Activated CD8-positive, alpha-beta T cell treated with anti-CD3 and anti-CD28 coated beads for 36 hours (primary cell): ENCODE measurements at regions not wholly inside any gene's neighbourhood (a gene's known extent, or its start where the extent isn't known, plus 50 kb on each side); places are given as distances from the start of the nearest gene placed in this dataset.

Experiments used
- ATAC-seq: fragments of 200-7000 bp; cut with Tn5 transposase; one replicate; pipeline ENCODE4 v1.10.0; 2021; ENCODE audit warnings: mild to moderate bottlenecking, moderate library complexity
- CTCF ChIA-PET: fragments of 350-600 bp; sonication (Branson Sonifier 250); formaldehyde crosslinking; loops from one replicate; lab custom pipeline; 2021; ENCODE audit warnings: antibody characterized with exemption; lab: Charles Lee
- POLR2A ChIA-PET: fragments of 350-600 bp; sonication (Branson Sonifier 250); formaldehyde crosslinking; loops from one replicate; lab custom pipeline; 2021; ENCODE audit warnings: antibody characterized with exemption; lab: Charles Lee
- DNase-seq: peaks from one replicate; pipeline ENCODE4 v3.0.0-alpha.2; 2020
- H3K27ac Mint-ChIP-seq: one replicate; pipeline ENCODE4 v1.8.0; 2021; ENCODE audit warnings: mild to moderate bottlenecking, mixed read lengths
- H3K27me3 Mint-ChIP-seq: one replicate; pipeline ENCODE4 v1.8.0; 2021; ENCODE audit warnings: mixed read lengths
- H3K36me3 Mint-ChIP-seq: one replicate; pipeline ENCODE4 v1.8.0; 2021; ENCODE audit warnings: low read depth, mixed read lengths
- H3K4me1 Mint-ChIP-seq: one replicate; pipeline ENCODE4 v1.8.0; 2021; ENCODE audit warnings: low read depth, mixed read lengths
- H3K4me3 Mint-ChIP-seq: one replicate; pipeline ENCODE4 v1.8.0; 2021; ENCODE audit warnings: mild to moderate bottlenecking, moderate library complexity, mixed read lengths
- H3K9me3 Mint-ChIP-seq: one replicate; pipeline ENCODE4 v1.8.0; 2021; ENCODE audit warnings: mixed read lengths
- intact Hi-C: fragments of 100-400 bp; cut with micrococcal nuclease; formaldehyde crosslinking; loops from one replicate; pipeline ENCODE4 v1.10.0; 2022
- TF ChIP-seq, protein P1 (sequence below): fragments of 200-600 bp; IDR thresholded peaks from one replicate; pipeline ENCODE4 v1.8.0; 2022; ENCODE audit warnings: antibody characterized with exemption, mild to moderate bottlenecking

DNA sequence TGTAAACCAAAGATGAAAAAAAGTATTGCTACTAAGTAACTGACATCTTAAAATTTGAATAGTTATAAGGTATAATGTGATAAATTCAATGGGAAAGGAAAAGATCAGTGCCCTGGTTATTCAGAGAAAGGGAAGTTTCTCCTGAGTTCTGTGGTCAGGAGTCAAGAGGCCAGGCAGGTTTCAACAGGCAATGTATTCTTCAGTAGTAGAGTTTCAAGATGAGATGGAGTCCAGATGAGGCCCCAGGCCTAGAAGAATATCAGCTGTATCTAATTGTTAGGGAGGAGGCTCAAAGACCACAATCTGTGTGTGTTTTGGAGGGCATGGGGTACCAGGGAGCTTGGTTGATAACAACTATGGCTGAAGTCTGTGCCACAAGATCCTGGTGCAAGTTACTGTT lies 101.4 kb upstream of the DLX6 start:
- DNase-seq (no peak), ATAC-seq (no peak)
- TF ChIP-seq, protein P1, sequence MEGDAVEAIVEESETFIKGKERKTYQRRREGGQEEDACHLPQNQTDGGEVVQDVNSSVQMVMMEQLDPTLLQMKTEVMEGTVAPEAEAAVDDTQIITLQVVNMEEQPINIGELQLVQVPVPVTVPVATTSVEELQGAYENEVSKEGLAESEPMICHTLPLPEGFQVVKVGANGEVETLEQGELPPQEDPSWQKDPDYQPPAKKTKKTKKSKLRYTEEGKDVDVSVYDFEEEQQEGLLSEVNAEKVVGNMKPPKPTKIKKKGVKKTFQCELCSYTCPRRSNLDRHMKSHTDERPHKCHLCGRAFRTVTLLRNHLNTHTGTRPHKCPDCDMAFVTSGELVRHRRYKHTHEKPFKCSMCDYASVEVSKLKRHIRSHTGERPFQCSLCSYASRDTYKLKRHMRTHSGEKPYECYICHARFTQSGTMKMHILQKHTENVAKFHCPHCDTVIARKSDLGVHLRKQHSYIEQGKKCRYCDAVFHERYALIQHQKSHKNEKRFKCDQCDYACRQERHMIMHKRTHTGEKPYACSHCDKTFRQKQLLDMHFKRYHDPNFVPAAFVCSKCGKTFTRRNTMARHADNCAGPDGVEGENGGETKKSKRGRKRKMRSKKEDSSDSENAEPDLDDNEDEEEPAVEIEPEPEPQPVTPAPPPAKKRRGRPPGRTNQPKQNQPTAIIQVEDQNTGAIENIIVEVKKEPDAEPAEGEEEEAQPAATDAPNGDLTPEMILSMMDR: no peak
- H3K4me1 Mint-ChIP-seq: no peaks in the 10 kb centered on the region
- ChIA-PET POLR2A (interaction anchor here (0.5 kb wide), 1 partner anchor 17 kb away, joined by 3 read pairs; no protein-coding TSS in a partner anchor), CTCF (no interaction called here)
- peaks cover 10% of the 10 kb centered on the region for H3K27me3 Mint-ChIP-seq
- no peaks in the 10 kb centered on the region for H3K9me3 Mint-ChIP-seq
- H3K36me3 Mint-ChIP-seq: no peaks in the 10 kb centered on the region
- H3K27ac Mint-ChIP-seq: no peak overlapping the region
- no peak overlapping the region for H3K4me3 Mint-ChIP-seq
- intact Hi-C loops: no loop called here

DNA sequence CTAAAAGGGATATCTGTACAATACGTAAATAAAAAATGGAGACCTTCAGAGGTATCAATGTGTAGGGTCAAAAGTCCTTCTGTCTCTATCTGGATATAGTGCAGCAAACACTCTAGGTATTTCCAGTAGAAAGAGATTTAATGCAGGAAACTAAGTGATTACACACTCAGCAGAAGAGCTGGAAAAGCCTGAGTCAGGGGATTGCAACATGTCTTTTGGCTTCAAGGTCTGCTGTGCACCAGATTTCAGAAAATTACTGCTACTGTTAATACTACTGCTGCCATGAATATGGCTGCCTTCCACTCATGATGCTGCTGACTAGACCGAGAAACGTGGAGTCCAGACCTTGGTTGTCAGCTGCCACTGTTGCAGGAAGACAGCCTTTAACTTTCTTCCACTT lies 94.9 kb upstream of the DLX6 start:
- TF ChIP-seq, protein P1: no peak
- DNase-seq (no peak), ATAC-seq (no peak)
- Mint-ChIP-seq H3K4me1 (no peaks in the 10 kb centered on the region), H3K36me3 (no peaks in the 10 kb centered on the region), H3K4me3 (no peak overlapping the region), H3K27ac (no peak overlapping the region), H3K27me3 (peaks cover 7% of the 10 kb centered on the region), H3K9me3 (no peaks in the 10 kb centered on the region)
- intact Hi-C loops: no loop called here
- POLR2A ChIA-PET: no interaction called here
- CTCF ChIA-PET: no interaction called here

DNA sequence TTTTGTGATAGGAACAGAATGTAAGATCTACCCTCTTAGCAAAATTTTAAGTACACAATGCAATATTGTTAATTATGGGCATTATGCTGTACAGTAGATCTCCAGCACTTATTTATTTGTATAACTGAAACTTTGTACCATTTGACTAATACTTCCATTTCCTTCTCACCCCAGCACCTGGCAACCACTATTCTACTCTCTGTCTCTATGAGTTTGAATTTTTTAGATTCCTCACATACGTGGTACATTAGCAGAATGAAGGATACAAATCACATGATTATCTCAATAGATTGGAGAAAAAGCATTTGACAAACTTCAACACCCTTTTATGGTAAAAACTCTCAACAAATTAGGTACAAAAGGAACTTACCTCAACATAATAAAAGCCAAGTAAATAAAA lies 90.3 kb upstream of the DLX6 start:
- no peaks in the 10 kb centered on the region for H3K9me3 Mint-ChIP-seq
- no peak overlapping the region for H3K4me3 Mint-ChIP-seq
- DNase-seq (no peak), ATAC-seq (no peak)
- intact Hi-C loops: no loop called here
- ChIA-PET CTCF (no interaction called here), POLR2A (no interaction called here)
- no peaks in the 10 kb centered on the region for H3K4me1 Mint-ChIP-seq
- H3K27ac Mint-ChIP-seq: no peak overlapping the region
- H3K27me3 Mint-ChIP-seq: peaks cover 10% of the 10 kb centered on the region
- TF ChIP-seq, protein P1: no peak
- no peaks in the 10 kb centered on the region for H3K36me3 Mint-ChIP-seq

DNA sequence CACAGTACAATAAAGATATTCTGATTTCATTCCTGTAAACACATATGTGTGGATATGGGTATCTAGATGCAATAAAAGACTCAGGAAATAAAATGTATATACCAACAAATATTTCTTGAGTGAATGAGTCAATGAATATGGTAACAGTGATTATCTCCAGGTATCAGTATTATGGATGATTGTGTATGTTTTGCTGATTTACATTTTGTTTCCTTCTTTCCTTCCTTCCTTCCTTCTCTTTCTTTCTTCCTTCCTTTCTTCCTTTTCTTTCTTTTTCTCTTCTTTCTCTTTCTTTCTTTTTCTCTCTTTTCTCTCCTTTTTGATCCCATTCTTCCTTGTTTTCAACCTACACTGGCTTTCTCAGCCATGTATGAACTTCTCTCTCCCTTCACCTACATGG lies 85.3 kb upstream of the DLX6 start:
- ChIA-PET CTCF (no interaction called here), POLR2A (interaction anchor here (0.8 kb wide), 1 partner anchor 17 kb away, joined by 3 read pairs; no protein-coding TSS in a partner anchor)
- intact Hi-C loops: no loop called here
- Mint-ChIP-seq H3K27me3 (peaks cover 17% of the 10 kb centered on the region), H3K9me3 (no peaks in the 10 kb centered on the region), H3K27ac (no peak overlapping the region), H3K4me3 (no peak overlapping the region), H3K4me1 (no peaks in the 10 kb centered on the region), H3K36me3 (no peaks in the 10 kb centered on the region)
- no peak for DNase-seq
- TF ChIP-seq, protein P1: no peak
- ATAC-seq: no peak

DNA sequence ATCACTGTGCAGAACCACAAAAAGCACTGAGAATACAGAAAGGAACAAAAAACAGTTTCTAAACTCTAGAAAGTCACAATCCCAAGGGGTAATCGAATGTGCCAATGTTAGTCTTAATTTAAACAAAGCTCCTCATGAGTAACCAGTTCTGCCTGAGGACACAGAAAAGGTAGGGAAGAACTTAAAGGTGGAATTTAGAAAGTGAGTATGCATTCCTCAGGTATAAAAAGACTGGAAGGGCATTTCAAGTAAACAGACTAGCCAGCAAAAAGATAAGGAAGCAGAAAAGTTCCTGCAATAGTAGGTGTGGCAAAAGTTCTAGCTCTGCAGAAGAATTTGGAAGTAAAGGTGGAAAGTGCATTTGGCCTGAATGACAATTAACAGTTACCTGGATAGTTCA lies 84.6 kb upstream of the DLX6 start:
- CTCF ChIA-PET: no interaction called here
- intact Hi-C loops: no loop called here
- Mint-ChIP-seq H3K36me3 (no peaks in the 10 kb centered on the region), H3K27ac (no peak overlapping the region), H3K4me3 (no peak overlapping the region), H3K9me3 (no peaks in the 10 kb centered on the region), H3K4me1 (no peaks in the 10 kb centered on the region), H3K27me3 (peaks cover 17% of the 10 kb centered on the region)
- TF ChIP-seq, protein P1: no peak
- POLR2A ChIA-PET: interaction anchor here (0.8 kb wide), 1 partner anchor 17 kb away, joined by 3 read pairs; no protein-coding TSS in a partner anchor
- DNase-seq: no peak
- ATAC-seq: no peak
